Adipocyte (in vitro differentiated cells): ENCODE measurements at regions not wholly inside any gene's neighbourhood (a gene's known extent, or its start where the extent isn't known, plus 50 kb on each side); places are given as distances from the start of the nearest gene placed in this dataset.
A peak's percentile ranks its signal among the peaks of the same experiment; 100 is the strongest.

ENCODE experiments used
- DNase-seq: peaks from one replicate; pipeline ENCODE4 v3.0.0-alpha.2; 2015; ENCODE audit warnings: low read depth
- H3K27me3 ChIP-seq: replicated peaks from 2 replicates; pipeline ENCODE4 v1.7.0; 2013; ENCODE audit warnings: mild to moderate bottlenecking, low read length, moderate library complexity; ENCODE audit not compliant: control insufficient read depth, insufficient read depth
- H3K36me3 ChIP-seq: 2 replicates; pipeline ENCODE4 v1.7.0; 2013; ENCODE audit warnings: low read length, mild to moderate bottlenecking, moderate library complexity; ENCODE audit not compliant: control insufficient read depth, insufficient read depth, severe bottlenecking
- H3K4me1 ChIP-seq: 2 replicates; pipeline ENCODE4 v1.7.0; 2013; ENCODE audit warnings: mild to moderate bottlenecking, low read length, moderate library complexity; ENCODE audit not compliant: control insufficient read depth, insufficient read depth
- H3K4me3 ChIP-seq: 2 replicates; pipeline ENCODE4 v1.7.0; 2013; ENCODE audit warnings: mild to moderate bottlenecking, low read length, moderate library complexity
- H3K9ac ChIP-seq: 2 replicates; pipeline ENCODE4 v1.7.0; 2013; ENCODE audit warnings: mild to moderate bottlenecking, low read length, moderate library complexity
- H3K9me3 ChIP-seq: 2 replicates; pipeline ENCODE4 v1.7.0; 2013; ENCODE audit warnings: mild to moderate bottlenecking, low read length, moderate library complexity; ENCODE audit not compliant: control insufficient read depth

DNA sequence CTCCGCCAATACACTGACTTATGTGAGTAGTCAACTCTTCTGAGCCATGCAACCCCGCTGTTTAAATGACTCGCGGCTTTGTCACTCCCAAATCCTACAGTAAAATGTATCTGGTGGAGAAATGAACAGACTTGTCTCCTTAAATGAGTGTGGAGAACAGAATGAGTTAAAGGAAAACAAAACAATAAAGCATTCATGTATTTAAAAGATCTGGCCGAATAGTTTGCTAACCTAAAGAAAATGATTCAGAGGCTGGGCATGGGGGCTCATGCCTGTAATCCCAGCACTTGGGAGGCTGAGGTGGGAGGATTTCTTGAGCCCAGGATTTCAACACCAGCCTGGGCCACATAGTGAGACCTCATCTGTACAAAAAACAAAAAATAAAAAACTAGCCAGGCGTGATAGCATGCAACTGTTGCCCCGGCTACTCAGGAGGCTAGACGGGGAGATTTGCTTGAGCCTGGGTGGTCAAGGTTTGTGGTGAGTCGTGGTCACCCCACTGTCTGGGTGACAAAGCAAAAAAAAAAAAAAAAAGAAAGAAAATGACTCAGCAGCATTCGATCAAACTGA is 86.5 kb upstream of the PFKP start:
- peak; percentile 59 for DNase-seq
- Histone ChIP-seq H3K4me1 (peaks cover 15% of the 10 kb centered on the region), H3K9me3 (no peaks in the 10 kb centered on the region), H3K9ac (no peak overlapping the region), H3K27me3 (peaks cover 4% of the 10 kb centered on the region), H3K4me3 (no peak overlapping the region), H3K36me3 (no peaks in the 10 kb centered on the region)

DNA sequence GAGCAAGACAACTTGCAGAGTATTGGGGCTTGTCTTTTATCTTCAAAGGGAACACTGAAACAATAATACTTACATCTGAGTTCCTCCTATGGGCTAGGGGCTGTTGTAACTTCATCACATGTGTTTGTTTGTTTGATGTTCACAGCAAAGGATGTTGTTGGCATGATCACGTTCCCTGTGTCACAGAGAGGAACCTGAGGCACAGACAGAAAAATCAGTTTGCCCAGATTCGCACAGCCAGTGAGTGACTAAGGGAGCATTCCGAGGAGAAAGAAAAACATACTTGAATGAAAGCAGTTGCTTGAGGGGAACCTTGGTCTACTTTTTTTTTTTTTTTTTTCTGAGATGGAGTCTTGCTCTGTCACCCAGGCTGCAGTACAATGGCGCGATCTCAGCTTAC is 87.2 kb upstream of the PFKP start:
- H3K4me1 ChIP-seq, result peaks cover 15% of the 10 kb centered on the region
- no peaks in the 10 kb centered on the region for H3K36me3 ChIP-seq
- peak; percentile 68 for DNase-seq
- no peak overlapping the region for H3K4me3 ChIP-seq
- no peak overlapping the region for H3K9ac ChIP-seq
- no peaks in the 10 kb centered on the region for H3K9me3 ChIP-seq
- H3K27me3 ChIP-seq, result no peaks in the 10 kb centered on the region

DNA sequence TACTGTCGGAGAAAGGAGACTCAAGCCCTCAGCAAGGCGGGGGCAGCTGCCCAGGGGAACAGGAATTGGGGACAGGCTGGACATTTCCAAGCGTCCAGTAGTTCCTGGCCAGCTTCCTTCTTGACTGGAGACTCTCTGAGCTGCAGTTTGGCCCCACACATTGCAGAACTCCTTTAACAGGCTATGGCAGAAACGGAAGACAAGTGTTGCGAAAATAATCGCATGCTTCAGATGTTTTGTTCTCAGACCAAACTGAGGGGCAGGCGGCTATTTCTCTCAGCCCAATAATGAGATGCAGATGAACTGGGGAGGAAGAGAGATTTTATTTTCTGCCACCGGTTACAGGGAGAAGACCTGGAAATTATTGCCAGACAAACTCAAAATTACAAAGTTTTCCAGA is 88.0 kb upstream of the PFKP start:
- H3K9ac ChIP-seq, result no peak overlapping the region
- no peaks in the 10 kb centered on the region for H3K9me3 ChIP-seq
- no peaks in the 10 kb centered on the region for H3K36me3 ChIP-seq
- no peak overlapping the region for H3K4me3 ChIP-seq
- peaks cover 15% of the 10 kb centered on the region for H3K4me1 ChIP-seq
- H3K27me3 ChIP-seq, result no peaks in the 10 kb centered on the region
- DNase-seq, result peak; percentile 81

DNA sequence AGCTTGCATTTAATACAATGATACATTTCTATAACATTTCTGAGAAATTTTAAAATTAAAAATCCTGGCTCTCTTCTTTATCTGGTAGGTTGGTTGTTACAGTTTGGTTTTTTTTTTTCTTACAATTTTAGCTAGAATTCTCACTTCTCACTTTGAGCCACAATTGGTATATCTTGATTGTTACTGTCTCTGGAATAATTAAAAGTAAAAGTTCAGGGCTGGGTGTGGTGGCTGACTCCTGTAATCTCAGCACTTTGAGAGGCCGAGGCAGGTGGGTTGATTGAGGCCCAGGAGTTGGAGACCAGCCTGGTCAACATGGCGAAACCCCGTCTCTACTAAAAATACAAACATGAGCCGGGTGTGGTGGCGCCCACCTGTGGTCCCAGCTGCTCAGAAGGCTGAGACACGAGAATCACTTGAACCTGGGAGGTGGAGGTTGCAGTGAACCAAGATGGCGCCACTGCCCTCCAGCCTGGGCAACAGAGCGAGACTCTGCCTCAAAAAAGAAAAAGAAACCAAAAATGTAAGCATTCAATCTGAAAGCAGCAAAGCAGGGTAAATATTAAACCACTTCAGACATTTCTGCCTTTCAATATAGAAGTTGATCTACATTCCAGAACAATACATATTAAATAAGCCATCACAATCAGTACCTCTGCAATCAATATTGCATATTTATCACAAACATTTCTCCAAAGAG is 88.6 kb upstream of the PFKP start:
- DNase-seq, result no peak
- no peaks in the 10 kb centered on the region for H3K36me3 ChIP-seq
- H3K27me3 ChIP-seq, result no peaks in the 10 kb centered on the region
- no peak overlapping the region for H3K9ac ChIP-seq
- H3K9me3 ChIP-seq, result no peaks in the 10 kb centered on the region
- H3K4me1 ChIP-seq, result peaks cover 15% of the 10 kb centered on the region
- H3K4me3 ChIP-seq, result no peak overlapping the region

DNA sequence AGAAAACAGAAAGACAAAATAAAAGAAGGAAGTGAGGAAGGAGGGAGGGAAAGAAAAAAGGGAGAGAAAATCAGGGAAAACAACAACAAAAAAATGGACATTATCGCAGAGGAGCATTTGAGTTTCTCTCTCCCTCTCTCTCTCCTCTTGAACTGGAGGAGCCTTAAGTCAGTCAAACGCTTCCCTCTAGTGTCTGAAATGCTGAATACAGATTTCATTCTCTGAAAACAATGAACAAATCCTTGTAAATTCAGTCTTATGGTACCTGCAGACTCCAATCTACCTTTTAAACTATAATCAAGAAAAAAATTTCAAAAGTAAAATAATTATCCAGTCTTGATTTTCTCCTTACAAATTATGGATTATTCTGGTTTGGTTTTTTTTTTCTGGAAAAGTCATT is 89.2 kb upstream of the PFKP start:
- Histone ChIP-seq H3K9me3 (no peaks in the 10 kb centered on the region), H3K9ac (no peak overlapping the region), H3K36me3 (no peaks in the 10 kb centered on the region), H3K4me1 (peaks cover 15% of the 10 kb centered on the region), H3K27me3 (no peaks in the 10 kb centered on the region), H3K4me3 (no peak overlapping the region)
- peak; percentile 81 for DNase-seq

DNA sequence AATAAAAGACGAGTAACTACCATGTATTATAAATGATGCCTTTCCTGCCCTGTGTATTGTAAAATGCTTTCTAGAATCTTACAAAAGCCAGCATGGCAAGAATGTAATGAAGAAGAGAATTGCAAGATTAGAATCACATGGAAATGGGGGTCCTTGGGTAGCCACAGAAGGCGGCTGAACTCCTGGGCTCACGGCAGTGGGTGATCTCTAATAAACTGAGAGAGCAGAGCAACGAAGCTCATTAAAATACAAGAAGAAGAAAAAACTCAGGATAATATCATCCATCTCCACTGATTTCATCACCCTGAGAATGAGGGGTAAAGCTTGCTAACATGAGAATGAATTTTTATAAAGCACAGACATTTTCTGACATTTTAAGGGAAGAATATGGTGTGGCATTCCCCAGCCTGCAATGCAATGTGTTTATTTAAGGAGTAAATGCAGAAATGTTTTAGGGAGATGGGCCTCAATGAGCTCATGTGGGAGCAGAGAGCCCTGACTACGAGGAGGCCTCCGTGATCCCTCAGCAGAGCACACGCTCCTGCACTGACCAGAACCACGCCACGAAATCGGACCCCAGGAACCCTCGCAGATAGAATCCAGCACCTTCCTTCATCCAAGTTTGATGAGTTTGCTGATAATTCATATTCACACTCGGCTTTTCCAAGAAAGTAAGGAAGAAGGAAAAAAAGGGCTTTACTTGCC is 92.7 kb upstream of the PFKP start:
- Histone ChIP-seq H3K27me3 (peaks cover 4% of the 10 kb centered on the region), H3K4me1 (peaks cover 8% of the 10 kb centered on the region), H3K36me3 (no peaks in the 10 kb centered on the region), H3K4me3 (no peak overlapping the region), H3K9ac (no peak overlapping the region), H3K9me3 (no peaks in the 10 kb centered on the region)
- DNase-seq, result no peak

DNA sequence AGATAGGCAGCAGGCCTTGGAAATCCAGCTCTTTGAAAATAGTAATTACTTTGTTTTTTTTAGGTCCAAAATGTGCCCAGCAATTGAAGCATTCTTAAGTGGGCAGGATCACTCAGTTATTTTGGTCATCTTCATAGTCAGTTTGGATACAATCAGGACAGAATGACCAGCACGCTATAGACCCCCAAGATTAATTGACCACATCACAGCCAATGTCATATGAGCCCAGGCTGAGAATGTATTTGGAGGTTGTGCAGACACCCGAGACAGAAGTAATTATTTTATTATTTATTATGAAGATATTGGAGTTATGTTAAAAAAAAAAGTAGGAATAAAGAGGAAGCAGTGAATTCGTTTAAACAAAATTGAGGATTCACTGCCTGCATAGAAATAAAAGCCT is 93.3 kb upstream of the PFKP start:
- Histone ChIP-seq H3K36me3 (no peaks in the 10 kb centered on the region), H3K4me3 (no peak overlapping the region), H3K27me3 (peaks cover 4% of the 10 kb centered on the region), H3K4me1 (peaks cover 2% of the 10 kb centered on the region), H3K9ac (no peak overlapping the region), H3K9me3 (no peaks in the 10 kb centered on the region)
- DNase-seq, result no peak

DNA sequence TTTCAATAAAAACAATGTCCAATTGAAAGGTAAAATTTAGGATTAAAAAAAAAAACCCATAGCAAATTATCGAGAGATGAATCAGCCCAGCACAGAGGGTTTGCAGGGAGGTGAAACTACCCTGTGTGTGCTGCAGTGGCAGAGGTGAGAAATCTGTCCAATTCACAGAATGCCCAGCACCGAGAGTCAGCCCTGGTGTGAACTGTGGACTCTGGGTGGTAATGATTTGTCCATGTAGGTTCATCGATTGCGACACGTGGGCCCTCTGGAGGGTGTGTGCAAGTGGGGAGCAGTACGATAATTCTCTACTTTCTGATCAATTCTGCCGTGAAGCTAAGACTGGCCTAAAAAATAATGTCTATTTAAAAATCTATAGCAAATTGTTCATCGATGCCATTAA is 94.5 kb upstream of the PFKP start:
- Histone ChIP-seq H3K4me3 (no peak overlapping the region), H3K9ac (no peak overlapping the region), H3K9me3 (no peaks in the 10 kb centered on the region), H3K4me1 (peaks cover 4% of the 10 kb centered on the region), H3K36me3 (no peaks in the 10 kb centered on the region), H3K27me3 (peaks cover 4% of the 10 kb centered on the region)
- no peak for DNase-seq

DNA sequence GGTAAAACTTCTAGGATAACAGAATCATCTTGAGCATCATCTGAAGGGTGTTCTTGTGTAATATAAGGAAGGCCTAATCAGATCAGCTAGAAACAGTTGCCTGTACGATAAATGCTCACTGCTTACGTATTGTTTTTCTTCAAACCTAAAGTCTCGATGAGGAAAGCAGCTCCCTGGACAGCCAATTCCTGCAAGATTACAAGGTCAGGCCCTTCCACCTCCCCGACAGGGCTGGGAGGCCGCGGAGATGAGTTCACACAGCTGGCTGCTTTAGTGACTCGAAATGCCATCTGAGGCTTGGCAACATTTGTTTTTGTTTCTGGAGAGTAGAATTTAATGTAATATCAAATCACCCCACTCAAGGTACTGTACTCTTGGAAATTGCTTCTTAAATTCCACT is 95.1 kb upstream of the PFKP start:
- no peak for DNase-seq
- no peaks in the 10 kb centered on the region for H3K9me3 ChIP-seq

DNA sequence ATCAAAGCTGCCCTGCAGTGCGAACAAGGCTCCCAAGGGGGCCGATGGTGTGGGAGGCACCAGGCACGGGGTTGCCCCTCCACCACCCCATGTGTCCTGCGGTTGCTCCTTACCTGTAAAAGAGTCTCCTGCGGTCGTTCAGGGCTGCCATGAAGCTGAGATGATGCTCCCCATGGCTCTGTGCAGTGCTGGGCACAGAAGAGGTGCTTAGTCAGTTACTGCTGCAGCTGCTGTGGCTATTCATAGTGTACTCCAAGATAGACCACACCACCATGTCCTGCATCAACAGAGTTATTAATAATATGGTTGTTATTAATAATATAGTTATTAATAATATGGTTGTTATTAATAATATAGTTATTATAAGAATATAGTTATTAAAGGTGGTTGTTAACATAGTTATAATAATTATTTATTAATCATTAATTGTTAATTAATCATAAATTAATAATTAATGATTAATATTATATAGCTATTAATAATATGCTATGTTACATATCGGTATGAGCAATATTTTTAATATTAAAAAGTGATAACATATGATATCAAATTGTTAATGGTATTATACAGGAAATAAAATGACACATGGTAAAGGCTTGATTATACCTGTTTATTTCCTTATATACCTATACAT is 97.0 kb upstream of the PFKP start:
- DNase-seq, result no peak
- Histone ChIP-seq H3K36me3 (no peaks in the 10 kb centered on the region), H3K4me1 (peaks cover 4% of the 10 kb centered on the region), H3K9ac (no peak overlapping the region), H3K27me3 (peaks cover 7% of the 10 kb centered on the region), H3K4me3 (no peak overlapping the region), H3K9me3 (no peaks in the 10 kb centered on the region)

More for the DNA sequence above, 95.1 kb upstream of the PFKP start:
- Histone ChIP-seq H3K36me3 (no peaks in the 10 kb centered on the region), H3K27me3 (peaks cover 4% of the 10 kb centered on the region), H3K4me3 (no peak overlapping the region), H3K9ac (no peak overlapping the region), H3K4me1 (peaks cover 4% of the 10 kb centered on the region)

DNA sequence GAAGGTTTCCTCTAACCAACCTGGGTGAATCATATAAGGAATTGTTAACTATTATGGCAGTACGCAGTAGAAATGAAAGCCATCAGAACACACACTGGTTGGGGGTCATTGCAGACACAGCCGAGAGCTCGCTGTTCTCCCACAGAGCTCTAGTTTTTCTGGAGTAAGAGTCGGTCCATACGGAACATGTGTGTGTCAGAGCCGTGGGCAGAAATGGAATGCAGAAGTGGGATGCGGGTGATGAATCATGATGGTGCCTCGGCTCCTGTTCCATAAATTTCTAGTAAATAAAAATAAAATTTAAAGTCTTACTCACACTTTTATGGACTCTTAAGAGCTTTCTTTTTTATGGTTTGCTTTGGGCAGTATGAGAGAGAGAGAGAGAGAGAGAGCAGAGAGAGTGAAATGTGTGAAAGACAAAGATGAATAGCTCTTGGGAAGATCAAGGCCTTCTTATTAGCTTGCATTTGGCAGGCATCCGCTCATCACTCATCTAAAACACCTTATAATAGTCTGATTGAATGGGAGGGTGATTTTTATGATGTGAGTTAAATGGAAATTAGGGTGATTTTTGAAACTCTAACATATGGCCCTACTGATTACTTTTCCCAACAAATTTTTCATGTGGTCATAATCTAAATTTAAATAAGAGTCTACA is 98.8 kb upstream of the PFKP start:
- H3K27me3 ChIP-seq, result peaks cover 10% of the 10 kb centered on the region
- H3K9me3 ChIP-seq, result no peaks in the 10 kb centered on the region
- DNase-seq, result peak; percentile 32
- no peaks in the 10 kb centered on the region for H3K36me3 ChIP-seq
- peaks cover 4% of the 10 kb centered on the region for H3K4me1 ChIP-seq
- H3K9ac ChIP-seq, result no peak overlapping the region
- no peak overlapping the region for H3K4me3 ChIP-seq
